ENCODE measurements at regions not wholly inside any gene's neighbourhood (a gene's known extent, or its start where the extent isn't known, plus 50 kb on each side); places are given as distances from the start of the nearest gene placed in this dataset.

GRCh38 chr6:134495890-134496248 lies 178.0 kb upstream of the SGK1 start:
- TF ChIP-seq CTCF (IDR thresholded peaks at IDR 0.05) = no peak
- TF ChIP-seq POLR2A (IDR thresholded peaks at IDR 0.05) = no peak
- TF ChIP-seq POLR2AphosphoS5 (IDR thresholded peaks at IDR 0.05) = no peak
- TF ChIP-seq EP300 (IDR thresholded peaks at IDR 0.05) = no peak

All from suprapubic skin (tissue), 4 donors.